ENCODE measurements at regions not wholly inside any gene's neighbourhood (a gene's known extent, or its start where the extent isn't known, plus 50 kb on each side); places are given as distances from the start of the nearest gene placed in this dataset.
"Not testable (repeated sequence)": the region's sequence is repeated elsewhere in the genome, so short reads cannot be mapped to it uniquely, and the experiment has no call there.

DNA sequence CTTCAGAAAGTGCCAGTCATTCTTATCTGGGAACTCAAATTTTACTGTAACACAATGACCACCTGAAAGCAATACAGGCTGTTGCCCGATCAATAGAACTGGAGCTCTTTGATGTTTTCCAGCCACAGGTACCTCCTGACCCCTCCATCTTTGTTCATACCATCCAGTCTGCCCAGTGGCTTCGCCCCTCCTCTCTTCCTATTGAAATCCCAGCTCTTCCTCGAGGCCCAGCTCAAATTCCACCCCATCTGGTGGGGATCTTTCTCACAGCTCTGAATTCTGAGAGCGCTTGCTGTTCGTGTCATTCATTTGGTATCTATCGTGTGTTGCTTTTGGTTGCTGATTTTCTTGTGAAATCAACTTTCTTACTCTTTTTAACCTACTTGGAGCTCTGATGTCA is 87.9 kb upstream of the CNKSR3 start:
- DNase-seq (ENCODE audit: low read depth in 2 of 2, low spot score in 1 of 2), result no peak

DNA sequence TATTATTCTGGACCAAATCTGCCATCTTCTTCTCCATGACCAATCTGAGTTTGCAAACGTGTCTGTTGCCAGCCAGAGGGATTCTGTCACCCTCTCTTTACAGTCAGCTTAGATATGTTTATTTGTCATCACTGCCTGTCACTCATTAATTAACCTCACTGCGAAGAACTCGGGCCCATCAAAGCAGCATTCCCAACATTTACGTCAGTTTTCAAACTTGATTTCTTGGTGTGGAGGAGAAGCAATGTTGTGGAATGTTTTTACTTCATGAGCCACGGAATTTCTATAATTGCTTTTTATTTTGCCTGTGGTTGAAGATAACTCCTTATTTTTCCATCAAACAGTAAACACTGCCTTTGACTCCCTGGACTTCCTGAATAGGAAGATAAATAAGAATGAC is 91.8 kb upstream of the CNKSR3 start:
- no peak for DNase-seq (ENCODE audit: low read depth in 2 of 2, low spot score in 1 of 2)

DNA sequence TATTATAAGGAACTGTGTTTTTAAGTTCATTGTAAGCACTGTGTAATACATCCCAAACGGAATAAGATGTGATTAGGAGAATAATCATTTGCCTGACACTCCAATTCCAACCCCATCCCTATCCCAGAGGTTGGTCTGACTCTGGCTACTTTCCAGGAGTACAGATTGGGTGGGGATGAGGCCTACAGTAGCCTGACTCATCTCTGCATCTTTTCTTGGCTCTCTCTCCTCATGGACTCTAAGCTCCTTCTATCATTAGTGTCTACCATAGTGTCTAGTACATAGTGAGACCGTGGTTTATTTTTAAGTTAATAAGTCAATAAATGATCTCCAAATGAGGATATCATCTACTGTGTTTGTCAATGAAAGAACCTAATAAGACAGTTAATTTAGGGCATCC is 92.2 kb upstream of the CNKSR3 start:
- no peak for DNase-seq (ENCODE audit: low read depth in 2 of 2, low spot score in 1 of 2)

DNA sequence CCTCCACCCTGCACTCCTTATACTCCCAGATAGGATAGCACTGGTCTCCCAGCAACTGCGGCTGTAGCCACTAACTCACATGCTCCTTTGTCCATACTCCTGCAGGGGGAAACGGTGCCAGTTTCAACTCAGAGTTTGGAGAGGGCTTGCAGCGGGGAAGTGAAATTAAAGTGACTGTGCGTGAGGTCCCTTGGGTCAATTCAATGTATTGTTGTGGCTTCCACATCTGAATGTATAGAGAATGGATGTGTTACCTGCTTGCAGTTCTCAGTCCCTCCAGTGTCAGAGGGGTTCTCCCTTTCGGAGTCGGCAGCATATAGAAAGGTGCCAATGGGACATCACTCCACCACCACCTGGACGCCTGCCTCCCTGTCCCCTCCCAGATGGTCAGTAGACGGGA is 93.6 kb upstream of the CNKSR3 start:
- no peak for DNase-seq (ENCODE audit: low read depth in 2 of 2, low spot score in 1 of 2)

DNA sequence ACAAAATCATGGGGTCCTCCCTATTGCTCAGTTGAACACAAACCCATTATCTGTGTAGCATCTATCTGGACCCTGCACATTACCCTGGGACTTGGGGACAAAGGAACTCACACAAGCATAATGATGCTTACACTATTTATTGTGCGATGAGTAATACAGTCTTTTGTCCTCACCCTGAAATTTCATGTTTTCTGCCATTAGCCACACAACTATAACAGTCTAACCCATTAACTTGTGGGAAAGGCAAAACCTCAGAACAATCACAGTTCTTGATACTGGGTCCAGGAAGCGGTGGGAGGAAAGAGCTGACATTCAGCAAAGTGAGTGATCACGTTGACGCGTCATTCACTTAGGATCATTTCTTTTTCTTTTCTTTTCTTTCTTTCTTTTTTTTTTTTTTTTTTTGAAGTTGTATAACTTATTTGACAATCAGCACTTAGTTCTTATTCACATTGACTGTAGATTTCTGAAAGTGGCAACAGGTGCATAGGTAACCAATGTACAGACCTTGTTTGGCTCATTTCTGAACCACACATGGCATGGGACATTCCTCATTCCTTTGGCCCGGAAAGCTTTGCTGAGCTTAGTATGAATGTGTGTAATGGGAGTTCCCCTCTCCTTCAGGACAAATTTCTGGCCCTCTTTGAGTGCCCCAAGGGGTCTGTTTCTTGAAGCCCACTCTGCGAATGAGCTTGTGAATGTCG is 94.8 kb upstream of the CNKSR3 start:
- no peak for DNase-seq (ENCODE audit: low read depth in 2 of 2, low spot score in 1 of 2)

DNA sequence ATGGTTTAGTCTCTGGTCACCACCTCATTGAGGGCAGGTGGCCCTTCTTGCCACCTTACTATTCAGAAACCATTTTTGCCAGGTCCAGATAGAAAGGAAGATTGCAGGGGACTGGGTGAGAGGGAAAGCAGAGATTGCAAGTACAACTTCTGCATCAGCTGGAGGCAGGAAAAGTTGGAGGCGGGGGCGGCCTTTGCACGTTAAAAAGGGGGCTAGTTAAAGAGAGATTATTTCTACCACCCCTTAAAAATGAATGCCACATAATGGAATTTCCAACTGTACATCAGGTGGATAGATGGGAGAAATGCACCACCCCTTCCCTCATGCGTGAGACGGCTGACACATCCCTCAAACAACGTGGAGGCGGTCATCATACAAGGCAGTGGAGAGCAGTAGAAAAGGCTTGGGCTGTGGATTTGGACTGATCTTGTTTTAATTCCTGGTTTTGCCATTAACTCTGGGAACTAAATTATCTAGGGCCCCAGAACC is 95.4 kb upstream of the CNKSR3 start:
- DNase-seq (ENCODE audit: low read depth in 2 of 2, low spot score in 1 of 2), result no peak

DNA sequence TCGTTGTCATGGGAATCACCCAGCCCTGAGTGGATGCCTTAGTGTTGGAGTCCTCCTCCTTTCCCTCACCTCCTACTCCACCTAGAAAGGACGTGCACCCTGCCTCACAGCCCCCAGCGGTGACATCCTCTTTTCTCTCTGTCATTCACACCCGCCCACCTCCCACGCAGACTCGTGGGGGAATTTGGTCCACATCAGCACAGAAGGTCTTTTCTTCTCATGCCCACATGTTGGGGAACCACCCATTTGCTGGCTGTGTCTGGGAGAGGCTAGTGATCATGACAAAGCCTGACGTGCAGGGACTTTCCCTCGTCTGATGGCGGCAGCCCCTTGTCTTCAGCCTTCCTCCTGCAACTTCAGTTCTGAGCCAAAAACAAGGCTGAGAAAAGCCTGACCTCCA is 96.0 kb upstream of the CNKSR3 start:
- peak; percentile 34 to 80 for DNase-seq (ENCODE audit: low read depth in 2 of 2, low spot score in 1 of 2)

DNA sequence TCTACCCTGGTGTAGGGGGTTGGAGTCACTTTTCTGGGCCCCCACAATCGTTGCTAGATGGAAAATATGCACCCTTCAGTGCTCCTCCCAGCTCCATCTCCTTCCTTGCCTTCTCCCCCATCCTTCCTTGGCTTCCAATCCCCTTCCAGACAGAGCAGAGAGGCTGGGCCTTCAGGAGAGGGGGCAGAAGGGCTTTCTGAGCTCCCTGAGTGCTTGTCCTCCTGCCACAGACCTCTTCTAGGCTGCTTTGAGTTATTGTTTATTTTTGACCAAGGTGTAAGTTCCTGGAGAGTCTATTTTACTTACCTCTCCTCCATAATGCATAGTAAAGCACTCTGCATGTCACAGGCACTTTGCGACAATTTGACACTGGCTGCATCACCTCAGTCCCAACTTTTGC is 96.4 kb upstream of the CNKSR3 start:
- DNase-seq (ENCODE audit: low read depth in 2 of 2, low spot score in 1 of 2), result no peak

DNA sequence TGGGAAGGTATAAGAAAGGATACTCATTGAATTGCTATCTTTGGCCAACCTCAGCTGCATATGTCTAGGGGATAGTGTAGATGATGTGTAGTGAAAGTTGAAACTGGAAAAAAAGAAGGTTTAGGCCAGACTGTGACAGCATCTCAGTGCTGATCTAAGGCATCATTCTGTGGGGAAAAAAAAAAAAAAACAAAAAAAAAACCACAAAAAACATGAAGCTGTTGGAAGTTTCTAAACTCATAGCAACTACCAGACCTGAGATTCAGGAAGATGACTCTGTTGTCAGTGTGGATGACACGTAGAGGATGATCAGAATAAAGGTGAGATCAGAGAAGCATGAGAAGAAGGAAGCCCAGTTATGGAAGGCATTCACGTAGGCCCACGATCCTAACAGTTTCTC is 100.8 kb upstream of the CNKSR3 start:
- DNase-seq (ENCODE audit: low read depth in 2 of 2, low spot score in 1 of 2), result no peak

DNA sequence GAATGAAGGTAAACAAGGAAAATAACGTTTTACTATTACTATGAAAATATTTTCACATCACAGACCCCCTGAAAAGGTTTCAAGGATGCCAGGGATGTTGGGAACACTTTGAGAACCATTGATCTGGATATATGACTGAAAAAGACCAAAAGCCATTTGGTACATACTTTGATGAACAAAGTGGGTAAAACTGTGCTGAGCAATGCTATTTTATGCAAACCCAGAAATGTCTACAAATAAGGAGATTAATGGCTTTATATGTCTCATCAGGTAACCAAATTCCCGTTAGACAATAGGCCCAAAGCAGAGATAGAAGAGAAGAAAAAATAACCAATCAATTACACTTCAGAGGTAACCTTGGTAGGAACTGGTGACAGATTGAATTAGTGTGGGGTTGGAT is 101.4 kb upstream of the CNKSR3 start:
- DNase-seq (ENCODE audit: low read depth in 2 of 2, low spot score in 1 of 2), result no peak

DNA sequence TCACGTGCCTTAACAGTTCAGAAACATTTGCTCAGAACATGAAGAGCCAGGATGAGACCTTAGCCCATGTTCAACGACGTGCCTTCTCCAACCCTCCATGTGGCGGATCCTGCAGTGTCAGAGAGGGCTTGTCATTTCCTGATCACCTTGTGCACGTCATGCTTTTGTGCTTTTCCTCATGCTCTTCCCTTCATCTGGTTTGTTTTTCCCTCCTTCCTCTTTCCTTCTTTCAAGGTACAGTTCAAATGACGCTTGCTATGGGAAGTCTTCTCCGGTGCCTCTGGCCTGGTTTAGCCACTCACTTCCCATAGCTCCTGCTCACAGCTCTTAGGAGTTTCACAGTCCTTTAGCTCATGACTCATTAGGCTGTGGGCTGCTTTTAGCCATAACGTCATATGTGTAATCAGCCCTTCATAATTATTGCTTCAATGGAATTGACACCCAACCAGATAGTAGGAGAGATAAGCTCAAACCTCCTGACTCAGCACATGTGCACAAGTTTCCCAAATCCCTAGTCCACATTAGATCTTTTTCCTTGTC is 102.7 kb upstream of the CNKSR3 start:
- DNase-seq (ENCODE audit: low read depth in 2 of 2, low spot score in 1 of 2), result no peak

DNA sequence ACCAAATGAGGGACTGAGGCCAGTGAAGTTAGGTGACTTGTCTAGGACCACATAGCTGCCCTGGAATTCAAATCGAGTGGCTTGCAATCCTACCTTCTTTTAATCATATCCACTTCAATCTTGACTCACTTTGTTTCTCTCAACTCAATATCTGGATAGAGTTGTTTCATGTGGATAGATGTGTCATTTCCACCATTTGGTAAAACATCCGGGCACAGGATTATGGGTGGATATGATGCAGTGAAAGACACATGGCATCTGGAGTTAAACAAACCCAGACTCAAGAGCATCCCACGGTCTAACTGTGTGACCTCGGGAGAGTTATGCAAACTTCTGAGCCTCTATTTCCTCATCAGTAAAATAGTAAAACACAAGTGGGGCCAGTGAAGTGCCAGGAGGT is 103.6 kb upstream of the CNKSR3 start:
- DNase-seq (ENCODE audit: low read depth in 2 of 2, low spot score in 1 of 2), result no peak

DNA sequence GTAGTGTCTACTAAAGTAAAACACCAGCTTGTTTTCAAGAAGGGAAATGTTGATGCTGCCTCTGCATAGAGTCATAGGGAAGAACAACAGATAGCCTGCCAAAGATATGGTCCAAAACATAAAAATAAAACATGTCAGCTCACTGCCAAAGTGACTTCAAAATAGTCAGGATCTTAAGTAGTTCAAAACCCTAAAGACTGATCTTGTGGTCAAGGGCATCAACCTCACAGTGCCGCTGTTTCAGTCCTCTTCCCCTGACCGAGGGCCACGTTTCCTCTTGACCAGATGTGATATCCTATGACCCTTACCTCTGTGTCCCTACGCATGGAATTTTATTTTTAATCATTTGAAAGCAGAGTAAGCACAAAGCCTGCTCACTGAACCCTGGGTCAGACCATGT is 104.2 kb upstream of the CNKSR3 start:
- no peak for DNase-seq (ENCODE audit: low read depth in 2 of 2, low spot score in 1 of 2)

DNA sequence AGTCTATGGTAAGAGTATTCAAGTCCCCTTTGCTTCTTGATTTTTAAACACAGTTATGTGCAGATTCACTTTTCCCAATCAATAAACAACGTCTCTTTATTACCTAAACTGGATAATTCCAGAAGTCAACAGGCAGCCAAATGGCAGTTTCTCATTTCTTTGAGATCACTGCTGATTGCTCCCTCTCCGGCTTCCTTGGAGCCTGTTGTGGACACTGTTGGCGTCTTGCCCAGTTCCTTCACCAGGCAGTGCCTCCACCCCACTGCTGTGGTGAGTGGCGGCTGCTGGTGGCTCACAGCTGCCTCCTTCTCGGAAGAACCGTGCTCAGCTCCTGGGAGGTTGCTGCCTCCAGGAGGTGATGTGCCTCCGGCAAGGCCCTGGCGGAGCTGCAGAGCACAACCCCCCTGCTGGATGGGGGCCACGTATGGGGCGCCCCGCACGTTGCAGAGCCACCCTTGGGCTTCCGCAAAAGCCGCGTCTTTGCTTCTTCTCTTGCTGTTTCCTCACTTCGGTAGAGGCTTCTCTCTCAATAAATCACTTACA is 105.1 kb upstream of the CNKSR3 start:
- no peak for DNase-seq (ENCODE audit: low read depth in 2 of 2, low spot score in 1 of 2)

DNA sequence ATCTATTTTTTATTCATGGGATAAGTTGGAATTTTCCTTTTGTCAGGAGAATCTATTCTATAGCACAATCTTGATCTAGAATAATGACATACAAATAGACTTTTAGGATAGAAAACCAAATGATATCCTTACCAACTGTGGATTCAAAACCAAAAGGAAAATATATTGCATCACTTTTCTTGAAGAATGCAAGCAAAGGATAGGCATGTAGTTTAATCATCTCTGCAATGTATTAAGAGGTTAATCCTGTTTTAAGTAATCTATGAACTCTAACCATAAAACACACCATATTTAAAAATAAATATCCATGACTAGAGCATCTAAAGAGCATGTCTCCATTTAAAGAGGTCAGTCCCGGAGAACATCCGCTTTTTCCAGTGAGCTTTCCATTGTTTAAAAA is 106.7 kb upstream of the CNKSR3 start:
- DNase-seq (ENCODE audit: low read depth in 2 of 2, low spot score in 1 of 2), result no peak

DNA sequence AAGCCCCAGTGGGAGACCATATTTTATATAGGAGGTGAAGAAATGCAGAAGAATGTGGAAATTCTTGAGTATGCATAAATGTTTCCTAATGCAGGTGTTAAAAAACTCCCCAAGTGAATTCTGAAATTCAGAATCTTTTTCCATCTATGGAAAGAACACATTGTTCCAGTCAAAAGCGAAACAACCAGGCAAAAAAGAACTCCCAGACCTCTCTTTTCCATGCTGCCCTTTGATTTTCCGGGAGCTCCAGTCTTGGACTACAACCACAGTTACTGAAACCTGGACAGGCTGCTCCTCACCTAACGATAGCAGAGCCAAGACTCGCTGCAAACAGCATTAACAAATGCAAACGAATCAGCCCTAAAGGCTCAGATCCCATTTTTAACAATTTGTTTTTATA is 108.7 kb upstream of the CNKSR3 start:
- no peak for DNase-seq (ENCODE audit: low read depth in 2 of 2, low spot score in 1 of 2)

DNA sequence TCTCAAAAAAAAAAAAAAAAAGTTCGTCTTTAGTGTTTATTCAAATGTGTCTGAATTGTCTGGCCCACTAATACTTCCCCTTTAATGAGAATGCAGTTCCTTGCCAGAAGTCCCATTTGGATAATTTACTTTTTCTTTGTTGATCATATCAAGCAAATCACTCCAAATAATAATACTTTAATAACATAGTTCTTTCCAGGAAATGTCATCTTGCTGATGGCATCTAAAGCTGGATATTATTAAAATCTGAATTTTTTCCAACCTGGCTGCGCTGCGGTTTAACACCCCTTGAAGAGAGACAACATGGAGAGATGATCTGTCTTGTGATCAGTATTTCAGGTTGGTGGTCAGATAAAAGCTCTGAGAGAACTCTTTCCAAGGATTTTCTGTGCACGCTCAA is 111.2 kb upstream of the CNKSR3 start:
- DNase-seq (ENCODE audit: low read depth in 2 of 2, low spot score in 1 of 2), result no peak

DNA sequence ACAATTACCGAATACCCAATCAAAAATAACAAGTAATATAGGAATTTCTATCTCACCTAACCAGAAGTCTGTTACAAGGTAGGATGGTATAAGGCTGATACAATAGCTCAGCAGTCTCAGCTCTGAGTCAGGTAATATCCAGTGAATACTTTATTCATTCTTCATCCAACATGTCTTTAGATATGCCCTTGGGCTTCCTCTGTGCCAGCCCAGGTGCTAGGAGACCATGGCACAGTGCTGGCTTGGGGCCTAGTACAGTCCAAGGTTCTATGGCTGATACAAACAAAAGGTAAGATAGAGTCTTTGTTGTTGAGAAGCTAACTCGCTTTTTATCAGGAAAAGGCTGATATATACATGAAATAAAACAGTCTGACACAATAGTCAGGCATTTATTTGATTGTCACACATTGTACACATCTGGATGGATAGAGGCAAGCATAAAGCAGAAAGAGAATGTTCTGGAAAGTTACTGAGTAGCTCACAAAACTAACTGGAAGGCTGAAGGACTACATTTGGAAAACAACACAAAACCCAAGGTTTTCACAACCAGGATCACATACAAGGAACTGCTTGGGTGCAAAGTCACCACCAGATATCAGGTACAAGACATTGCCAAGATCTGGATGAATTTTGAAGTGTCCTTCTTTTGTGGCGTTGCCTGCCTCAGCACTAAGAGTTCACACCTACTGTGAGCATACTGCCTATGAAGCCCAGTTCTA is 110.4 kb upstream of the SCAF8 start:
- no peak for DNase-seq (ENCODE audit: low read depth in 2 of 2, low spot score in 1 of 2)

DNA sequence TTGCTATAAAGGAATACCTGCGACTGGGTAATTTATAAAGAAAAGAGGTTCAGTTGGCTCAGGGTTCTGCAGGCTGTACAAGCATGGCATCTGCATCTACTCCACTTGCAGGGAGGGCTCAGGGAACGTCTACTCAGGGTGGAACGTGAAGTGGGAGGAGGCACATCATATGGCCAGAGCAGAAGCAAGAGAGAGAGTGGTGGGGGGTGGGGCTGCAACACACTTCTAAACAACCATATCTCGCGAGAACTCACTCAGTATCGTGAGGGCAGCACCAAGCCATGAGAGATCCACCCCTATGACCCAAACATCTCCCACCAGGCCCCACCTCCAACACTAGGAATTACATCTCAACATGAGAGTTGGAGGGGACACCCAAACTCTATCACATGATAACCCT is 109.8 kb upstream of the SCAF8 start:
- no peak for DNase-seq (ENCODE audit: low read depth in 2 of 2, low spot score in 1 of 2)

DNA sequence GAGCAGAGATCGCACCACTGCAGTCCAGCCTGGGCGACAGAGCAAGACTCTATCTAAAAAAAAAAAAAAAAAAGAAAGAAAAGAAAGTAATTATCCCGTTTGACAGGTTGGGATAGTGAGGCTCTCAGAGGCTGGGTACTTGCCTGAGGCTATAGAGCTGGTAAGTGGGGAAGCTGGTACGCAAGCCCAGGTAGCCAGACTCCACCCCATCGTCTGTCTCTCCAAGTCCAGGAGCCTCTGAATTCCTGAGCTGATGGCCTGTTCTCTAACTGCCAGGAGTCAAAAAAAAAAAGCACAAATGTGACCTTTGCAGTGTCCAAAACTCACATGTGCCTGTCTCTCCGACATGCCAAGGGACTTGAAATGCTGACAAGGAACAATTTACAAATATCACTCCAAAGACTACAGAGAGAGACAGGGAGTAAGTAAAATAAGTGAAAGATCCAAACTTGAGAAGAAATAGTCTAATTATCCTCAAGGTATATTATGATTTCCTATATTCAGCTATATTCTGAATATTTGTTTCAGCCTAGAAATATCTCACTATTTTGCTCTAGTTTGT is 109.1 kb upstream of the SCAF8 start:
- DNase-seq (ENCODE audit: low read depth in 2 of 2, low spot score in 1 of 2), result no peak

DNA sequence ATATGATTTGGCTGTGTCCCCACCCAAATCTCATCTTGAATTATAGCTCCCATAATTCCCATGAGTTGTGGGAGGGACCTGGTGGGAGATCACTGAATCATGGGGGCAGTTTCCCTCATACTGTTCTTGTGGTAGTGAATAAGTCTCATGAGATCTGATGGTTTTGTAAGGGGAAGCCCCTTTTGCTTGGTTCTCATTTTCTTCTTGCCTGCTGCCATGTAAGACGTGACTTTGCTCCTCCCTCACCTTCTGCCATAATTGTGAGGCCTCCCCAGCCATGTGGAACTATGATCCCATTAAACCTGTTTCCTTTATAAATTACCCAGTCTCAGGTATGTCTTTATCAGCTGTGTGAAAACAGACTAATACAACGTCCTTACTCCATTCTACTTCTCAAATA is 108.5 kb upstream of the SCAF8 start:
- not testable (repeated sequence) for DNase-seq (ENCODE audit: low read depth in 2 of 2, low spot score in 1 of 2)

DNA sequence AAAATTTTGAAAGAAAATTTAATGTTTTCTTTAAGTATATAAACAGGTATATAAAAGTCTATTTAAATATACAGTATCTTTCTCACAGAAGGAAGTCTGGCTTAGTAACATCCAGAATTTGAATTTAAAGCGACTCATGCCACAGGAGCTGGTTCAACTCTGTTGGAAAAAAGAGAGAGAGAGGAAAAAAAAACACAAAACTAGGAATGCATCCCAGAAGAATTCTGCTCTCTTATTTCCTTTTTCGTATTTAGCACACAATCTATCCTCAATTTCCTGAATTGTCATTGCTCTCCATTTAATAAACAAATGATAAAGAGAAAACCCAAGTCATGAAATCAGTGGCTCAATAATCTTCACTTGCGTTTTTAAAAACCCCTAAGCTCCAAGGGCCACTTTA is 107.5 kb upstream of the SCAF8 start:
- DNase-seq (ENCODE audit: low read depth in 2 of 2, low spot score in 1 of 2), result no peak

All from stimulated activated CD8-positive, alpha-beta memory T cell treated with anti-CD3 and anti-CD28 coated beads, Interleukin-4, amount 100 ng/mL, for 4 hours (primary cell).